ENCODE measurements at regions not wholly inside any gene's neighbourhood (a gene's known extent, or its start where the extent isn't known, plus 50 kb on each side); places are given as distances from the start of the nearest gene placed in this dataset.

DNA sequence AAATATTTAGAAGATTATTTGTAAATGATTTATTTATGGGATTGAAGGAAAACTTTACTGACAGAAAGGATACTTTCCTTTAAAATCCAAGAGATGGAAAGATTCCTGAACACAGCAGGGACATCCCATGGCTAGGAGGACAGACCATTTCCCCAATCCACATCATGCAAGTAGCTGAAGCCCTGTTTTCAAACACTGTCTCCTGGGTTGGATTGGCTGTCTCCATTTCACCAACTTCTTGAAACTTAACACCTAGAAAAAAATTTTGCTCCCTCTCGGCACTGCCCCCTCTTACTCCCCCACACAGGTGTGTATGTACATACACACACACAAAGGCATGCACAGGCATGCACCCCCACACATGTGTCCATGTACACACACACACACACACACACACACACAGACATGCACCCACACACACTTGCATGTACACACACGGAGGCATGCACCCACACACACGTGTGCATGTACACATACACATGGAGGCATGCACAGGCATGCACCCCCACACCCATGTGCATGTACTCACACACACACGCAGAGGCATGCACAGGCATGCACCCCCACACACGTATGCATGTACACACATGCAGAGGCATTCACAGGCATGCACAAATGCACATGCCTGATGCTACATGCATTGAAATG lies 320.0 kb downstream of the CHRM3 start:
- H3K4me3 ChIP-seq, result no peak overlapping the region
- TF ChIP-seq, protein P1, sequence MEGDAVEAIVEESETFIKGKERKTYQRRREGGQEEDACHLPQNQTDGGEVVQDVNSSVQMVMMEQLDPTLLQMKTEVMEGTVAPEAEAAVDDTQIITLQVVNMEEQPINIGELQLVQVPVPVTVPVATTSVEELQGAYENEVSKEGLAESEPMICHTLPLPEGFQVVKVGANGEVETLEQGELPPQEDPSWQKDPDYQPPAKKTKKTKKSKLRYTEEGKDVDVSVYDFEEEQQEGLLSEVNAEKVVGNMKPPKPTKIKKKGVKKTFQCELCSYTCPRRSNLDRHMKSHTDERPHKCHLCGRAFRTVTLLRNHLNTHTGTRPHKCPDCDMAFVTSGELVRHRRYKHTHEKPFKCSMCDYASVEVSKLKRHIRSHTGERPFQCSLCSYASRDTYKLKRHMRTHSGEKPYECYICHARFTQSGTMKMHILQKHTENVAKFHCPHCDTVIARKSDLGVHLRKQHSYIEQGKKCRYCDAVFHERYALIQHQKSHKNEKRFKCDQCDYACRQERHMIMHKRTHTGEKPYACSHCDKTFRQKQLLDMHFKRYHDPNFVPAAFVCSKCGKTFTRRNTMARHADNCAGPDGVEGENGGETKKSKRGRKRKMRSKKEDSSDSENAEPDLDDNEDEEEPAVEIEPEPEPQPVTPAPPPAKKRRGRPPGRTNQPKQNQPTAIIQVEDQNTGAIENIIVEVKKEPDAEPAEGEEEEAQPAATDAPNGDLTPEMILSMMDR (IDR thresholded peaks at IDR 0.05), result no peak
- no peak for DNase-seq (ENCODE audit: low spot score)
- H3K27ac ChIP-seq, result no peak overlapping the region

DNA sequence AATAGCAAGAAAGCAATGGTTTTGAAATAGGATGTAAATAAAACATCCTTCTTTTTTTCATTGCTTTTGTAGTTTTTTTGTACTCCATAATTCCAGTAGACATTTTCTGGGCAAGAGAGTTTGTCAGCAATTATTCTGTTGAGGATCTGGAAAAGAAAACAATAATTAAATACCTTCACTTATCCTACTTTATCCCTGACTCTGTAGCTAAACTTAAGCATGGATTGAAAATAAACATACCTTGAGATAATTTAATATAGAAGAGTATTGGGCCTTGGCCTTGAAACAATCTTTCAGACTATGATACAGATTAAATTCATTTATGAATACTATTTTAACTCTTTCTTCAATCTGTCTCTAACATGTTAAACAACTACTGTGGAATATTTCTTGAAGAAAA lies 321.2 kb downstream of the CHRM3 start:
- TF ChIP-seq, protein P1 (IDR thresholded peaks at IDR 0.05), result no peak
- H3K27ac ChIP-seq, result no peak overlapping the region
- no peak for DNase-seq (ENCODE audit: low spot score)
- H3K4me3 ChIP-seq, result no peak overlapping the region

DNA sequence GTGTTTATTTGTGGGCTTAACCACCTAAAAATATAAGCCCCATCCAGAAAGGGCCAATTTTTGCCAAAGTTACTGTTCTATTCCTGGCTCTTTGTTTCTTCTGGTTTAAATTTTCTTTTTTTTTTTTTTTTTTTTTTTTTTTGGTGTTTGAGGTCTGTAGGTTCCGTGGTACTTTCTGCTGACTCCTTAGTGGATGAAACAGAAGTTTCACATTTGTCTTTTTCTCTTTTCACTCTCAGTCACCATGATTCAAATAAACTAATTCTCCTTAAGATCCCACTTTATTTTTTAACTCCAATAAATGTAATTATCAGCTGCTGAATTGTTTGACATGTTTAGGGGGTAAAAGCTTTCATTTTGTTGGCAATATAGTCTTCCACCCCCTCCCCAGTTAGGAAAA lies 322.3 kb downstream of the CHRM3 start:
- DNase-seq (ENCODE audit: low spot score), result no peak
- Histone ChIP-seq H3K4me3 (no peak overlapping the region), H3K27ac (no peak overlapping the region)
- TF ChIP-seq, protein P1 (IDR thresholded peaks at IDR 0.05), result no peak

DNA sequence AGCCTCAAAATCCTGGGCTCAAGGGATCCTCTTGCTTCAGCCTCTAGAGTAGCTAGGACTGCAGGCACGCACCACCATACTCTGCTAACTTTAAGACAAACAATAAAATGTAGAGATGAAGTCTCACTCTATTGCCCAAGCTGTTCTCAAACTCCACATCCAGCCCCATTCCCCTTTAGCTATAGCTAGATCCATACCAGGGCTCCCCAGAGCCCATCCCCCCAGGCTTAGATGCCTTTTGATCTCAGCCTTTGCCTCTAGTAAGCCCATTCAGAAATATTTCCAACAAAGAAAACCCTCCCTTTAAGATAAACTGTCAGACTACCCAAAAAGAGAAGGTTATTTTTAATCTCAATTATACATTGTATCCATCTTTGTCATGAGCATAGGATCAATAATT lies 325.4 kb downstream of the CHRM3 start:
- TF ChIP-seq, protein P1 (IDR thresholded peaks at IDR 0.05), result no peak
- Histone ChIP-seq H3K27ac (no peak overlapping the region), H3K4me3 (no peak overlapping the region)
- no peak for DNase-seq (ENCODE audit: low spot score)

DNA sequence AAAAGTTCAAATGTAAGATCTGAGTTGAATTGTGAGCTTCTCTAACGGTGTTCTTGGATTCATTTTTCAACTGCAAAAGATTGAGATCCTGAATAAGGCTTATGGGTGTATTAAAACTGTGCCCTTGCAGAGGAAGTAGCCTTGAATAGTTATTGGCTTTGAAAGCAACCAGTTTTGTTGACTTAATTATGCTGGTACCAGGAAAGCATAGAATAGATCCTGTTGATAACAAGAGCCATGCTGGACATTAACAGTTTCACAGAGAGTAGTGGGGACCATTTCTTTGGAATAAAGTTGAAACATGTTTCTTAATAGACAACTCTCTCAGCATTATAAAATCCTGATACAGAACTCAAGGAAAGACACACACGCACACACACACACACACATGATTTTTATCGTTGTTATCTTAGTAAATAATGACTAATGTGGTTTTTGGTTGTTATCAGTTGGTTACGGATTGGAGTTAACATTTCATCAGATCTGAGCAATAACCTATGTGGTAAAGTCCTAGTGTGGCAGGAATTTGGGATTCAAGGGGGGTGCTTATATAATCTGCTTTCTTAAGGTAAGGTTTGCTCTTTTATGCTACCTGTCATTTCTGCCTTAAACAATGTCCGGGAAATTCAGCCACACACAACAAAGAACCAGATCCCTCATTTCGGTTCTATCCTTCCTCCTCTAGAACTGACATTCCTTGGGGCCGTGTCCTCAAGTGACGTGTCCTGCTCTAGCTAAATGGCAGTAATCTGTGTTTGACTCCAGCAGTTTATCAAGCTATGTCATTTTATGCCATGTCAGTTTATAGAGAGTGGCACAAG lies 330.9 kb downstream of the CHRM3 start:
- H3K27ac ChIP-seq, result no peak overlapping the region
- TF ChIP-seq, protein P1 (IDR thresholded peaks at IDR 0.05), result no peak
- DNase-seq (ENCODE audit: low spot score), result no peak
- no peak overlapping the region for H3K4me3 ChIP-seq

DNA sequence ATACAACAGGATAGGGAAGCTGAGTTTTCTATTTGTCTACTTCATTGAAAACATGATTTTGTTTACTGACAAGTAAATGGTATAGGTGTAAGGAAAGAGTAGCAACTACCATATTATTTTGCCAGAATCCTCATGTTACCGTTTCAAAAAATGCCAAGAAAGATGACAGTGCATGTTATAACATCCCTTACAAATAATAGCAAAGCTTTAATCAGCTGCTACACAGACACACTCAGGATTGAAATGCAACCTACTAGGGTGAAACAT lies 331.5 kb downstream of the CHRM3 start:
- Histone ChIP-seq H3K27ac (no peak overlapping the region), H3K4me3 (no peak overlapping the region)
- TF ChIP-seq, protein P1 (IDR thresholded peaks at IDR 0.05), result no peak
- no peak for DNase-seq (ENCODE audit: low spot score)

DNA sequence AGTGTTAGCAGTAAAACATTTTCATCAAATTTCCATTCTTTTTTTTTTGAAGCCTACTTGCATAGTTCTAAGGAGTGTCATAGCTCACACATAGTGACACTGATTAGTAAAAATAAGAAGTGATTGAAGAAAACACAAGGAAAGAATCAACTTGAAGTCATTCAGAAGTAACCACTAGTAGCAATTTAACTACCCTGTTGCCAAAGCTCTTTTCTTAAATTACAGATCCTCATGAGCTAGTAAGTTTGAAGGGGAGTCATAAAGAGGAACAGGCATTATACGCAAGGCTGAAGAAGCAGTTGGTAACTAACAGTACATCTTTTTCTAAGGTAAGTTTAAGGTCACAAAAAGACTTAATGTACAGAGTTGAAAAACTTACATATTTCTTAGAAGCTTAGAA lies 332.2 kb downstream of the CHRM3 start:
- TF ChIP-seq, protein P1 (IDR thresholded peaks at IDR 0.05), result no peak
- Histone ChIP-seq H3K27ac (no peak overlapping the region), H3K4me3 (no peak overlapping the region)
- no peak for DNase-seq (ENCODE audit: low spot score)
